Inflammatory macrophage treated with lipopolysaccharide for 4 hours (primary cell): ENCODE measurements at regions not wholly inside any gene's neighbourhood (a gene's known extent, or its start where the extent isn't known, plus 50 kb on each side); places are given as distances from the start of the nearest gene placed in this dataset.

Experiments
- DNase-seq: peaks from one replicate; pipeline ENCODE4 v3.0.0-alpha.2; 2020

GRCh38 chr7:45235905-45236304 lies 78.3 kb downstream of the RAMP3 start:
- no peak for DNase-seq

GRCh38 chr7:45236666-45237065 lies 79.1 kb downstream of the RAMP3 start:
- DNase-seq: no peak

GRCh38 chr7:45237788-45238461 lies 80.3 kb downstream of the RAMP3 start:
- no peak for DNase-seq

- no peak for DNase-seq
Observed at GRCh38 chr7:45238806-45239205, 81.2 kb downstream of the RAMP3 start.

- no peak for DNase-seq
Observed at GRCh38 chr7:45239486-45239885, 81.9 kb downstream of the RAMP3 start.

DNA sequence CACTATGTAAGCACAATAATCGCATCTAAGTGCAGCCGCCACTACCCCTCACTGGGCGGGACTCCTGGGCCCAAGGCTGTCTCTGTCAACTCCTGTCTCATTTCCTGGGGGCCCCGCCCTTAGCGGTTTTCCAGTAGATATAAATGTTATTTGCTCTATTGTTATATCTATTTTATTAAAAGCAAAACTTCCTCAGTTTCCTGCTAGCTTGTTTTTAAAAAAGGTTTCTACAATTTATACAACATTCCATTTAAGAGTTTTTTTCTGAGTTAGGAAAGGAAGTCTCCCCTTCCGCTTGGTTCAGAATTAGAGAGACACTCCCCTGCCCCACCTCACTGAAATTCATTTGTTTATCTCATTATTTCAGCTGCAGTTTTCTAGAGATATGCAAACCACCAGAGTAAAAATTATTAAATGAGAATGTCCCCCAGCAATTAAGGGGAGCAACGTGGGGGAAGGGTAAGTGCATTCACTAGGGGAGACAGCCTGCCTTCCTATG lies 82.7 kb downstream of the RAMP3 start:
- peak; percentile 5 for DNase-seq

- DNase-seq: no peak
Observed at GRCh38 chr7:45240926-45241325, 83.3 kb downstream of the RAMP3 start.

GRCh38 chr7:45241339-45242109 lies 83.9 kb downstream of the RAMP3 start:
- no peak for DNase-seq

- DNase-seq: no peak
Observed at GRCh38 chr7:45242261-45242660, 84.7 kb downstream of the RAMP3 start.

DNA sequence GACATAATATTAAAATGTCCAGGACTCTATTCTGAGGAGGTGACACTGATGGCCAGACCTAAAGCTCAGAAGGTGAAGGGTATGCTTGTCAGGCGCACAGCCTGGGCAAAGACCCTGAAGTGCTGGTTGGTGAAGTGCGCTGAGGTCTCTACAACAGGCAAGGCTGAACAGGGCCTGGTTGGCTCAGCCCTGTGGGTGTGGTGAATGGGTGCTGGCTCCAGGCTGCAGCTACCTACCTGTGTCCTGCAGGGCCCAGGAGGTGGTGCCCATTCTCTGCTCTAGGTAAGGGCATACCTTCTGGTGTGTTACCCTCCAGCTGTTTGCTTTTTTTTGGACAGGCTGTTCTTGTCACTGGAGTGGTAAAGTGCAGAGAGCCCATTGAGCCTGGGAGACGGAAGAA lies 85.1 kb downstream of the RAMP3 start:
- no peak for DNase-seq

DNA sequence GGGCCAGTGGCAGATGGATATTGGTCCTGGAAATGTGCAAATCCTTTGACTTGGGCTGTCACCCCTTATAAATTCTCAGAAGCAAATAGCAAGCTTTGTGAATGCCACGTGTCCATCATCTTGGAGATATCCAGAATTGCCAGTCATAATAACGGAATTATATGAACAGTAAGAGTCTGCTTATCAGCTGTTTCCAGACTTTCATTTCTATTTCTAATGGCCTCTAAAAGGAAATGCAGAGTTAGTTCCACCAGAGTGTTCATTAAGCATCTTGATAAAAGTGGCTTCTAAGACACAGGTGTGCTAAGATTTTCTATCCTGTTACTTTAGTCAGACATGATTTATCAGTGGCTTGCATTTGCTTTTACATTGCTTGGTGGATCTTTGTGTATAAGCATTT lies 87.4 kb downstream of the RAMP3 start:
- no peak for DNase-seq

- no peak for DNase-seq
Observed at GRCh38 chr7:45246339-45246738, 88.7 kb downstream of the RAMP3 start.

DNA sequence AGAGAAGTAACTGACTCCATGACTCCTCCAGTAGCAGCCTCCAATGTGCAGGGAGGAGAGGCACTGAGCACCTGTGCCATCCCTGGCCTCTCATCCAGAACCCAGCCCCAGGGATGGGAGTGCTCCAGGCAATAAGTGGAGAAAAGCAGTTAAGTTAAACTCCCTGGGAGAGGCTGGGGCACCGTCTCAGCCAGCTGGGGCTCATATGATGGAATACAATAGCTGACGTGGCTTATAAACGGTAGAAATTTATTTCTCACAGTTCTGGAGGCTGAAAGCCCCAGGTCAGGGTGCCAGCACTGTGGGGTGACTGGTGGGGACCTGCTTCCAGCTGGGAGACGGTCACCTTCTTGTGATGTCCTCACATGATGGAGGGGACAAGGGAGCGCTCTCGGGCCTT lies 94.7 kb downstream of the RAMP3 start:
- DNase-seq: no peak

GRCh38 chr7:45252857-45253256 lies 95.3 kb downstream of the RAMP3 start:
- DNase-seq: no peak

DNA sequence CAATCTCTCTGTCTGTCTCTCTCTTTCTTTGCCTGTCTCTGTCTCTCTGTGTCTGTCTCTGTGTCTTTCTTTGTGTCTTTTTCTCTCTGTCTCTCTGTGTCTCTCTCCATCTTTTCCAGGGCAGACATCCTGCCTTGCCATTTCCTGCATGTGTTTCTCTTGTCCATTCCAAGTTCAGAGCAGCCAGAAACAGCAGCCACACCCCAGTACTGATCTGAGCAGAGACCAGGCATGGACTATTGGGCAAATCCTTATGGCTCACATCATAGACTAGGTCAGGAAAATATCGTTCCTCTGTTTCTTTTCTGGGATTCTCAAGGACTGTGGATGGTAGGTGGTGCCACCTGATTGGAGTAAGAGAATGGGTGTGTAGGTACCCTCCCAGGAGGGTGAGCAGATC lies 95.8 kb downstream of the RAMP3 start:
- no peak for DNase-seq

GRCh38 chr7:45255187-45255586 lies 97.6 kb downstream of the RAMP3 start:
- no peak for DNase-seq

DNA sequence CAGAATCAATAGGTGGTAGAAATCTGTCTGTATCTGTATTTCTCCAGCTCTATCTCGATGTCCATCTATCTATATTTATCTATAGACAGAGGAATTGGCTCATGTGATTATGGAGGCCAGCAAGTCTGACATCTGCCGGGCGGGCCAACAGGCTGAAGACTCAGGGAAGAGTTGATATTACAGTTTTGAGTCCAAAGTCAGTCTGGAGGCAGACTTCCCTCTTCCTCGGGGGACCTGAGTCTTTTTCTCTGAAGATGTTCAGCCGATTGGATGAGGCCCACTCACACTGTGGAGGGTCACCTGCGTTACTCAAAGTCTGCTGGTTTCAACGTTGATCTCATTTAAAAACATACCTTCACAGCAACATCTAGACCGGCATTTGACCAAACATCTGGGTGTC lies 98.7 kb downstream of the RAMP3 start:
- DNase-seq: no peak

GRCh38 chr7:45256775-45257174 lies 99.2 kb downstream of the RAMP3 start:
- DNase-seq: no peak

DNA sequence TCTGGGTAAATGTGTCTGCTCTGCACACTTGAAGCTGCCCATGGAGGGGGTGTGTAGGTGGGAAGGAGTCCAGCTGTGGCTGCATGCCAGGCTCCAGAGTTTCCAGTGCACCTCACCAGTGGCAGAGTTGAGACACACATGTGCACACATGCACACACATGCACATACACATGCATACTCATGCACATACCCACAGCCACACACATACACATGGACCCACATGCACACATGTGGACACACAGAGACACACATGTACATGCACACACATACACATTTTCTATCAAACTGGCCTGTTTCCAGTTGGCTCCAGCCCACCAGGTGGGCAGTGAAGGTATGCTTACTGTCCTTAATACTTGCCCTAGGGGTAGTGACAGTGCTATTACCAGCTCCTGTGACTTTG lies 99.7 kb downstream of the RAMP3 start:
- DNase-seq: no peak

GRCh38 chr7:45258533-45259226 lies 101.1 kb downstream of the RAMP3 start:
- no peak for DNase-seq

DNA sequence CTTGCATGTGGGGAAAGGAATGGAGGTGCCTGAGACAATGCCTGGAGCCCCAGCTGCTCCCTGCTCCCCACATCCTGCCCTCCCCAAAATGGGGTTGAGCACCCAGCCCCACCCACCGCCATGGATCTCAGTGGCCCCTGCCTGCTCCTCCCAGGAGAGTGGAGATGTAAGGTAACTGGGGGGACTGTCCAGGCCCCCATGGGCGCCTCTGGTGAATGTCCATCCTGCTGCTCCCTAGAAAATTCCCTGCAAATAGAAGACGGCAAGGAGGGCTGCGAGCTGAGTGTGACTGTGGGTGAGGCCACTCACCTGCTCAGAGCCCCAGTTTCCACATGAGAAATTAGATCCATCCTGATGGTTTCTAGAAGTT lies 101.6 kb downstream of the RAMP3 start:
- no peak for DNase-seq

GRCh38 chr7:45259966-45260646 lies 102.5 kb downstream of the RAMP3 start:
- peak; percentile 26 for DNase-seq

GRCh38 chr7:45267262-45267661 lies 109.7 kb downstream of the RAMP3 start:
- no peak for DNase-seq
